HG03442 (cell line): ENCODE measurements at regions not wholly inside any gene's neighbourhood (a gene's known extent, or its start where the extent isn't known, plus 50 kb on each side); places are given as distances from the start of the nearest gene placed in this dataset.
"Not testable (repeated sequence)": the region's sequence is repeated elsewhere in the genome, so short reads cannot be mapped to it uniquely, and the experiment has no call there.

Source experiments
- ATAC-seq: cut with Tn5 transposase; IDR thresholded peaks from one replicate; pipeline ENCODE4 v1.9.1; 2021; ENCODE audit warnings: mild to moderate bottlenecking, moderate library complexity; ENCODE audit not compliant: unreplicated experiment

DNA sequence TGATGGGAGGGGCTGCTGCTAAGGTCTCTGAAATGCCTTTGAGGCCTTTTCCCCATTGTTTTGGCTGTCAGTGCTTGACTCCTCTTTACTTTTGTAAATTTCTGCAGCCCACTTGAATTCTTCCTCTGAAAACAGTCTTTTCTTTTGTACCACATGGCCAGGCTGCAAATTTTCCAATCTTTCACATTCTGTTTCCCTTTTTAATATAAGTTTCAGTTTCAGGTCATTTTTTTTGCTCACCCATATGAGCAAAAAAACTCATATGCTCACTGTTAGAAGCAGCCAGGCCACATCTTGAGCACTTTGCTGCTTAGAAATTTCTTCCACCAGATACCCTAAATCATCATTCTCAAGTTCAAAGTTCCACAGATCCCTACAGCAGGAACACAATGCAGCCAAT lies 234.6 kb upstream of the ADRA1B start:
- ATAC-seq: no peak

DNA sequence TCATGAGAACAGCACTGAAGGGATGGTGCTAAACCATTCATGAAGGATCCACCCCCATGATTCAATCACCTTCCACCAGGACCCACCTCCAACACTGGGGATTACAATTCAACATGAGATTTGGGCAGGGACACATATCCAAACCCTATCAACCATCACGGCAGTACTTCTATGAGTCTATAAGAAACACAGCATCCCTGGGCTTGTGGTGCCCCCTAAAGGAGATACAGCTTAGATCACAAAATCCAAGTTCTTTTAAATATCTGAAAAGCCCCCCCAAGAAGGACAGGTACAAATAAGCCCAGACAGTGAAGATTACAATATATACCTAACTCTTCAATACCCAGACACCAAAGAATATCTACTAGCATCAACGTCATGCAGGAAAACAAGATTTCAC lies 233.7 kb upstream of the ADRA1B start:
- ATAC-seq: no peak

DNA sequence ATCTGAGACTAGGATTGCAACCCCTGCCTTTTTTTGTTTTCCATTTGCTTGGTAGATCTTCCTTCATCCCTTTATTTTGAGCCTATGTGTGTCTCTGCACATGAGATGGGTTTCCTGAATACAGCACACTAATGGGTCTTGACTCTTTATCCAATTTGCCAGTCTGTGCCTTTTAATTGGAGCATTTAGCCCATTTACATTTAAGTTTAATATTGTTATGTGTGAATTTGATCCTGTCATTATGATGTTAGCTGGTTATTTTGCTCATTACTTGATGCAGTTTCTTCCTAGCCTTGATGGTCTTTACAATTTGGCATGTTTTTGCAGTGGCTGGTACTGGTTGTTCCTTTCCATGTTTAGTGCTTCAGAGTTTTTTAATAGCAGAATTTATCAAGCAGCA lies 228.4 kb upstream of the ADRA1B start:
- not testable (repeated sequence) for ATAC-seq

DNA sequence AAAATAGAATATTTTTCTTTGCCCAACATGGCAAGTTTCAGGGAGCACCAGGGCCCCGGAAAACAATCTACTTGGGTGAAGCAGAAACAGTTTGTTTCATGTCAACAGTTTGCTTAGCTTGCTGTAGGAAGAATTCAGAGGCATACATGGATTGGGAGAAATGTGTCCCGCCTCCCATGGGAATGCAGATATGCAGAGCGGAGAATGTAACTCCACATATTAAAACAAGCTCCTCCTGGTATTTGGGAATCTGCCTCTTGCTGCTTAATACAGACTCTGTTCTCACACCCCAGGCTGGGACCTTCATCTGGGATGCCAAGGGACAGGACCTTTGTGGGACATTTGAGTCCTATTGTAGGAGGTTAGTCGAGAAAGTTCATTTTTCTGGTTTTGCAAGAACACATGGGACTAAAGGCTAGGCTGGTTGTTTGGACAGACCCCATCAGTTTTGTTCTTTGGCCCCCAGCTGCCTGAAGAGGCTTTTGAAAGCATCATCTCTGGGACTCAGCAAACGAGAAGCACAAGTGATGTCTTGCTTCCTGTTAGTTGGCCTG lies 220.5 kb upstream of the ADRA1B start:
- no peak for ATAC-seq

DNA sequence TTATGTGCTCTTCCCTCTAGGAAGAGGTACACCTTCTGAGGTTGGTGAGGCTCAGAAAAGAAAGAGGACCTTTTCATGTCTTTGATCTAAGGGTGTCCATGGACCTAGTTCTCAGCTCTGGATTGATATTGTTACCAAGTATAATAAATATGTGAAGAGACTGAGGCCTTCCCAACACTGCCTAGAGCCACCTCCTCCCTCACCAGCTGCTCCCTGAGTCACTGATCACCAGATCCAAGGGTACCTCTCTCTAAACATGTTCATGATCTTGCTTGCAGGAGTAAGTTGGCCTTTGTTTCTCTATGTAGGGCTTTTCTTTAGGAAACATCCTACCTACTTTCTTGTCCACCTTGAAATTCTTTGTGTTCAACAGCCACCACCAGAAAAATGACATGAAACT lies 218.8 kb upstream of the ADRA1B start:
- ATAC-seq: no peak

DNA sequence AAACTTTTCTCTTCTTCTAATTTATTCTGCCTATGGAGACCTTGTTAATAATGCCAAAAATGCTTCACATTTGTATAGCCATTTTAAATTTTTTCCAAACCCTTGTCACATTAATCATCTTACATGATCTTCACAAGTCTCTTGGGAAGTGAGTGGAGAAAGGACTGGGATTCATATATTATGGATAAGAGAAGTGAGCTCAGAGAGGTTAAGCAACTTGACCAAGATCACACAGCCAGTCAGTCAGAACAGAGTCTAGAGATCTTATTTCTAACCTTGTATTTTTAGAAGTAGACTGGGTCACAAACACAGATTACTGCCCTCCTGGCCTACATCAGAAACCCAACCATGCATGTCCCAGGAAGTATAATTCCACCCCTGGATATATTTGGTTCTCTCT lies 218.0 kb upstream of the ADRA1B start:
- ATAC-seq: no peak

DNA sequence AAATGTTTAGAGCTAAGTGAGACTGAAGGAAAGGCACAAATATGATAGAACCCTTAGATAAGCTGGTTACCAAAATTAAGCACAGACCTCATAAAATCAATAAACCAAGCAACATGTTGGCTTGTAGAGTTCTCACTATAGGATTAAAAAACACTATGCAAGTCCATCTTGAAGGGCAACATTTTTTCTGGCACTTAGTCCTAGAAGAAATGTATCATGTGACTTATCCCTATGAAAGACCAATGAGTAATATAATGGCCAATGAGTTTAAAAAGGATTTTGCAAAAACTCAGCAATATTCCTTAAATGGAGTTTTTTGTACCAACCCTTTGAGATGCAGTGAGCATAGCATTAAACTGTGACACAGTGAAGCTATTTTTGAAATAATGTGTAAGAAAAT lies 216.3 kb upstream of the ADRA1B start:
- no peak for ATAC-seq

DNA sequence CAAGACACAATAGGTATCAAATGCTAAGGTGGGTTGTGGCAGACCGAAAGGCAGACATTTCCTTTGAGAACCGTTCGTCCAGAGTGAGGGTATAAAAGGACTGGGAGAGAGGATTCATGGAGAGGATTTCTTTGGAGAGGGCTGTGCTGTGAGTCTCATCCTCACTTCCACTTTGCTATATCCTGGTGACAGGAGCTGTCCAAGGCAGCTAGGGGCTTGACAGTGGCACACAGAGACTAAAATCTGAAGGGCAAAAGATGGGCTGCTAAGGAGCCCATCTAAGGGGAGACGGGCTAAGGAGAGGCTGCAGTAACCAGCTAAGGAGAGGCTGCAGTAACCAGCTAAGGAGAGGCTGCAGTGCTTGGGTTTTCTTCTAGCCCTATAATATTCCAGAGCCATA lies 214.0 kb upstream of the ADRA1B start:
- no peak for ATAC-seq

DNA sequence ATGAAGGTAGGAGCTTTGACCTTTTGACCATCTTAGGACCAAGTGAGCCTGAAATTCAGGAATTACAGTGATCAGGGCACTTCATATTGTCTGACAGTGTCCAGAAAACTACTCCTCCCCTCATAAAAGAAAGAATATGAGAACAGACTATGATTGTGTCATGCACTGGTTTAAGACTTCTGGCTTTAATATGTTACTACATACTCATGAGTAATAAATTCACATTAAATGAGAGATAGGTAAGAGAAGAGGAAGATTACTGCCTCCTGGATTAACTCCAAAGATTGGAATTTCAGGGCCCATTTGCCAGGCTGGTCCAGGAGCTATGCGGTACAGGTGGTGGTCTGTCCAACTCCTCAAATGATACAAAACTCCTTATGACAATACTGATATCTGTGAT lies 213.5 kb upstream of the ADRA1B start:
- no peak for ATAC-seq

DNA sequence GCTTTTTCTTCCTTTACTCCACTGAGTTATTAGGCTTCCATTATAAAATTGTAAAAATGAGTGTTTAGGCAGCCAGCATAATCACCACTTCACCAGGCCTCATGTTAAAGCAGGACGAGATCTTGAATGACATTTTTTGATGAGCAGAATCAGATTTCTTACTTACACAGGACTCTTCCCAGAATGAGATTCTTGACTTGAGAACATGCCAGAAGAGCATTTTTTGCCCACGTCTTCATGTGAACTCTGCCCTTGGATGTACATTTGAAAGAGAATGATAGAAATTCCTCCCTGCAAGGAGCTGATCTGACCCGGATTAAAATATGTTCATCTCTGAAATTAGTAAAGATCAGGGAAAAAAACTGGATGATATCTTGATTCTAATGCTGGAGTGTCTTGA lies 212.1 kb upstream of the ADRA1B start:
- ATAC-seq: no peak

DNA sequence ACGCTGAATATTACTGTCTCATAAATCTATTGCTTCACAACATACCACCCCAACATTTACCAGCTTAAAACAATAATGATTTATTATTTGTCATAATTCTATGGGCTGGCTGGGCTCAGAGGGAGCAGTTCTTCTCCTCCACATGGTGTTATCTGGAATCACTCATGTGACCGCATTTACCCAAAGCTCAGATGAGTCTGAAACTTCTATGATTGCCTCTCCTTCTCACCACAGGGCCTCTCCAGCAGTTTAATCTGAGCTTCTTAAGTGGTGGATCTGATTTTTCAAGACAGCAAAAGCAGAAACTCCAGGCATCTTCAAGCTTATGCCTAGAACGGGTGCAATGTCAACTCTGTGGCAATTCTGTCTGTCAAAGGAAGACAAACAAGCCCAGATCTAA lies 210.3 kb upstream of the ADRA1B start:
- ATAC-seq: no peak

DNA sequence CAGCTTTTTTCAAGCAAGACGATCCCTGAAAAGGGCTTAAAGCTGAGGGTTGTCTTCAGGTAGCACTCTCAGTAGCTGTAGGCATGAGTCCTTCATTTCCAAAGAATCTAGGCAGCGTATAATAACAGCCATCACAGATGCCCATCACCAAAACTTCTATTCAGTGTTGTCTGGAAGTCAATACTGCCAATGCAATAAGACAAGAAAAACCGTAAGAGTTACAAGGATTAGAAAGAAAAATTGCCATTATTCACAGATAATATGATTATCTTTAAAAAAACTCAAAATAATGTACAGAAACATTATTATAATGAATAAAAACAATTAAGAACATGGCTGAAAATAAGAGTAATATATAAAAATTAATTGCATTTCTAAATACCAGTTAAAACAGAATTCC lies 208.2 kb upstream of the ADRA1B start:
- no peak for ATAC-seq

DNA sequence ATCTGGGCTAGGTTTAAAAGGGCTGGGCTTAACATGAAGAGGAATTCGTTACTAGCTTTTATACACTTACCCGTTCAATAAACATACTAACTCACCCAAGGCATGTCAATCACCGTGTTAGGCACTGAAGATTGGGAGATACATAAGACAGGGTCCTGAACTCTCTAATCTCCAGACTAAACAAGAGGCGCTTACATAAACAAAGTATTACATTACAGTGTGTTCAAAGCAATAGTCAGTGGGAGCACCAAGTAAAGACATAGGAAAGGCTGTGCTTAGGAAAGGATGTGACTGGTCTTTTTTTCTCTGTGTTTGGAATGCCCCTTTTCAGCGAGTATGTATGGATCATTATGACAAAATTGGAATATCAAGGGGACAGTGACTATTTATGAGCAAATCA lies 203.6 kb upstream of the ADRA1B start:
- ATAC-seq: no peak

DNA sequence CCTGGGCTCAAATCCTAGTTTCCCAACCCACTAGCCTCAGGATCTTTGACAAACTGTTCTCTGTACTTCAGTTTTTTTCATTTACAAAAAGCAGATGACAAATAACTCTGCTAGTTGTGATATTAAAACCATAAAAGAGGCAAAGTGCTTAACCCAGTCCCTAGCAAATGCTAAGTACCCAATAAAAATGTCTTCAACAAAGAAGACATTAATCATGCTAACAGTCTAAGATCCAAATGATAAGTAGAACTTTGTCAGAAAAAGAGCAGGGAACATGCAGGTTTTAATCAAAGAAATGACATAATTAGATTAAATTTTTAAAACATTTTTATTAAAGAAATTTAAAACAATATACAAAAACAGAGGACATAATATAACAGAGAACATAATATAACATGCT lies 203.0 kb upstream of the ADRA1B start:
- ATAC-seq: no peak

DNA sequence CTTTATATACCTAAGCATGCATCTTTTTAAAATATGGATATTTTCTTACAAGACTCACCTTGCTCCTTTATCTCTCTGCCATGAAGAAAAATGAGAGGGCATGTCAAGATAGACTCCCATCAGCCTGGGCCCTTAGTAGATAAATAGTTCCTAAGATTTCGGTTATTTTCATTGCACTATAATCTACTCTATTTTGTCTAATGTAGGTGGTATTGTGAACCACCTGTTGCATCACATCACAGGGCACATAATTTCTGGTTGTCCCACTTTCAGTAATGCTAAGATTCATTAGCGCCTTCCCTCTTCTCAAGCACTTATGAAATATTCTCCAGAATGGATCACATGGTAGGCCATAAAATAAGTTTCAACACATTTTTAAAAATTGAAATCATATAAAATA lies 202.5 kb upstream of the ADRA1B start:
- ATAC-seq: no peak

DNA sequence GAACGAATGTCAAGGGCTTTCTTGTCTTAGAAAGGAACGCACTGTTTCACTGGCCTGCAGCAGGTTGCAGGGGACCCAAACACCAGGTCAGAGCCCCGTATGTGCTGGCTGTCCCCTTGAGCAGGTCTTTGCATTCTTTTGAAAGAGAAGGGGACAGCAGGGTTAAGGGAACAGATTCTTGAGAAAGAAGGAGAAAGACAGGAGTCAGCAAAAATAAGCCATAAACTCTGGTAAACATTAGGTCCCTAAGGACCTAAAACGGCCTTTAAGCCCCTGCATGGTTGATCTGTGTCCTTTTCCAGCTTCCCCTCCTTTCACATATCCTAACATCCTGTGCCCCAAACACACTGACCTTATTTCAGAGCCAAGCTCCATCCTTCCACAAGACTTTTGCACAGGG lies 190.8 kb upstream of the ADRA1B start:
- ATAC-seq: no peak

DNA sequence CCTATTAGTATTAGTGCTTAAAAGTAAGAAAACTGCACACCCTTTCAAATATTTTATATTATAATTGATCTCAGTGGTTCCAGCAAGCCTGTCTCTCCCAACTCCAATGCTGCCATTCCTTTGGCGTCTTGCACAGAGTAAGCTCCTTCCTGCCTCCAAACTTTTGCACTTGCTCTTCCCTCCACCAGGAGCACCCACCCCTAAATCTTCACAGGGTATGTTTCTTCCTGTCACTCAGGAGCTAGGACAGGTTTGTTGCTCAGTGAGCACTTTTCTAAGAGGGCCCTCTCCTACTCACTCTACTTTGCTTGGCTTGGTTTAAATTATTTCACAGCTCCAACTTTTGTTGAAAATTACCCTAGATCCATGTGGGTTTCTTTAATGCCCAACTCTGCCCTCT lies 189.1 kb upstream of the ADRA1B start:
- no peak for ATAC-seq

DNA sequence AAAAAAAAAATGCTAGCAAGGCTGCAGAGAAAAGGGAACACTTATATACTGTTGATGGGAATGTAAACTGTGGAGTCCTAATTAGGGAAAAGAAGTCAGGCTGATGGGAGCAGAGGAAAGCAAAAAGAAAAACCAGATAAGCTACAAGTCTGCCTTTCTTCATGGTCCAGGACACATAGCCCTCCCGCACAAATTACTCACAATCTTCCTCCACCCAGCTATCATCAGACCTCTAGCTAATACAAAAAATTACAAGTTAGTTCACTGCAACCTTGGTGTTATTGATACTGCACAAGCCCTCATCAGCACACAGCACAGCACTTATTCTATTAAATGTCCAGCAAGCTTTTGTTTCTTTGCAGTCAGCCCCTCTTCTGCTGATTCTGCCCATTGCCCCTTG lies 186.0 kb upstream of the ADRA1B start:
- ATAC-seq: no peak

DNA sequence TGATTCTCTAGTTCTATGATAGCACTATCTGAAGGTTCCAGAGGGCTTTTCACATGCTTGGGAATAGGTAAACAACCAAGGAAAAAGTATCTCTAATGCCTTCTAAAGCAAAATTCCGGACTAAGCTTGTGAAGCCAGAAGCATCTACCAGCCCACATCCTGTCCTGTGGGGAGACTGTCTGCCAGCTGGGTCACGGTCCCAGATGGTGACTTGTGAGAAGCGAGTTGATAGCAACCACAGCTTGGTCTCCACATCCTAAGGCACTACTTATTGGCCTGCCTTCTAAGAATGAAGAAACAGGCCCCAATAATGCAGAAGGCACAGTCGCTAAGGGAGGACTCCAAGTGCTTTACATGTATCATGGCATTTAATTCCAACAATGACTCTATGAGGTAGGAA lies 184.1 kb upstream of the ADRA1B start:
- no peak for ATAC-seq

DNA sequence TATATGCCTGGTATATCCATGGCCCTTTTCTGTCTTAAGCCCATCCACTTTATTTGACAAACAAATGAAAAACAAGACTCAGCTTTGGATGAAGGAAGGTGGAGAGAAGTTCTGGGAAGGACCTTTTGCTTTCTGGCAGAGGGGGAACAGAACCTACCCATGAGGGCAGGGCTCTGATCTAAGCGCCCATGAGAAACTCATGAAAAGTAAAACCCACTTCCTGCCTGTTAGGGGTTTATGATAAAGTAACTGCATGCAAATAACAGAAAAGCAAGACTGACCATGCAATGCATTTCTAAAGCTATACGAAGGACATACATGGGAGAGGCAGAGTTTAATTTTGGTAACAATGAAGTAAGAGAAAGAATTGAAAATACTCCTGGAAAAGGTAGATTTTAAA lies 181.9 kb upstream of the ADRA1B start:
- ATAC-seq: no peak

DNA sequence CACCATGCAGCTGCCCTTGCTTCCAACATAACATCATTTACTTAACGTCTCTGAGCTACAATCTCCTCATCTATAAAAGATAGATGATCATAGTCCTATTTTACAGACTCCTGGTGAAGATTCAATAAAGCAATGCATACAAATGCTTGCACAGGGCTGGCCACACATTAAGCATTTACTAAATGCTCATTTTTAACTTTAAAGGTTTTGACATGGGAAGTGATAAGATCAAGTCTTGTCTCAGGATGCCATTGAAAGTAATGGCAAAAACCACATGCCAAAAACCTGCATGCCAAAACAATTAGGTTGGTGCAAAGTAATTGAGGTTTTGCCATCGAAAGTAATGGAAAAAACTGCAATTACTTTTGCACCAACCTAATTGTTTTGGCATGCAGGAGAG lies 181.2 kb upstream of the ADRA1B start:
- ATAC-seq: no peak

DNA sequence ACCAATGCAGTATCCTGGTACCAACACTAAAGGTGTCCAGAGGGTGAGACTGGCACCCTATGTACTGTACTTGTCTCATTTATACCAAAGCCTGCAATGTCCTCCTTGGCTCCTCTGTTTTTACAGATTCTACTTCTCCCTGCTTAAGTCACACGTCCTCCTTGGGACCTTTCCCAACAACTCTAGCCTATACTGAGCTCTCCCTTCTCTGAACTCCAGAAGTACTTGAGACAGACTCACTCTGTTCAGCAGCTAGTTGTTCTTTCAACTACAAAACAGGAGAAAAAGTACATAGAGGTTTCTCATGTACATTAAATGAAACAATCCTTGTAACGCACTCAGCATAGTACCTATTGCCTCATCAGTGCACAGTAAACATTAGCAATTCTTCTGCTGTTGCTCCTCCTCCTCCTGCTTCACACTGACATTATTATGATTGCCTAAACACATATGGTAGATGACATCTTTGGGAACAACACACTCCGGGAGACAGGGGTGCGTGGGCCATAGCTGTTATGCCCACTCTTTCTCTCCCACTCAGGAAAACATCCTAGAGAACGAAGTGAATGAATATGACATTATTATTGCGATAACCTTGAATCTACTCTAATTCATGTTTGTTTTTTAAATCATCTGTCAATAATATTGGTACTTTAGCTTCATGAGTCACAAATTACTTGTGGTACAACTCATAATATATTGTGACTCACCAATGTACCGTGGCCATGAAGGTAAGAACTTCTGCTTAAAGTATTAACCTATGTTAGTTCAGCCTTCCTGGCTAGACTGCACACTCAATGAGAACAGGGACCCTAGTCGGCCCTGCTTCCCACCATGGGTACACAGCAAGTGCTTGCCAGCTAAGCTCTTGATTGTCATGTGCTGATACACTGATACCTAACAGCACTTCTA lies 180.3 kb upstream of the ADRA1B start:
- ATAC-seq: no peak

DNA sequence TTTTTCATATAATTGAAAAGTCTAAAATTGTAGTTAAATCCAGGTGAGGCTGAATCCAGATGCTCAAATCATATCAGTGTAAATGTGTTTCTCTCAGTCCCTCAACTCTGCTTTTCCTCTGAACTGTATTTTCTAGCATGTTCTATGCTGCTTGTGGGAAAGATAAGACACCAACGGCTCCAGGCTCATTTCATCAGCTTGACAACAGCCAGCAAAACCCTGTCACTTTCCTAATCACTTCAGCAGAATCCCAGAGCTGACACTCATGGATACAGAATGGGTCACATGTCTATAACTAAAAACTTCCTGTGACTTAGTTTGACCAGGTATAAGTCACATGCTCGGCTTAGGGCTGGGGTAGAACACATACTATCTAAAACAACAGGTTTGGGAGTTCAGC lies 179.4 kb upstream of the ADRA1B start:
- ATAC-seq: no peak
